Activated CD8-positive, alpha-beta T cell treated with anti-CD3 and anti-CD28 coated beads for 36 hours (primary cell): ENCODE measurements at regions not wholly inside any gene's neighbourhood (a gene's known extent, or its start where the extent isn't known, plus 50 kb on each side); places are given as distances from the start of the nearest gene placed in this dataset.

Experiments used
- ATAC-seq: fragments of 200-7000 bp; cut with Tn5 transposase; one replicate; pipeline ENCODE4 v1.10.0; 2021; ENCODE audit warnings: mild to moderate bottlenecking, moderate library complexity
- CTCF ChIA-PET: fragments of 350-600 bp; sonication (Branson Sonifier 250); formaldehyde crosslinking; loops from one replicate; lab custom pipeline; 2021; ENCODE audit warnings: antibody characterized with exemption; lab: Charles Lee
- POLR2A ChIA-PET: fragments of 350-600 bp; sonication (Branson Sonifier 250); formaldehyde crosslinking; loops from one replicate; lab custom pipeline; 2021; ENCODE audit warnings: antibody characterized with exemption; lab: Charles Lee
- DNase-seq: peaks from one replicate; pipeline ENCODE4 v3.0.0-alpha.2; 2020
- H3K27ac Mint-ChIP-seq: one replicate; pipeline ENCODE4 v1.8.0; 2021; ENCODE audit warnings: mild to moderate bottlenecking, mixed read lengths
- H3K27me3 Mint-ChIP-seq: one replicate; pipeline ENCODE4 v1.8.0; 2021; ENCODE audit warnings: mixed read lengths
- H3K36me3 Mint-ChIP-seq: one replicate; pipeline ENCODE4 v1.8.0; 2021; ENCODE audit warnings: low read depth, mixed read lengths
- H3K4me1 Mint-ChIP-seq: one replicate; pipeline ENCODE4 v1.8.0; 2021; ENCODE audit warnings: low read depth, mixed read lengths
- H3K4me3 Mint-ChIP-seq: one replicate; pipeline ENCODE4 v1.8.0; 2021; ENCODE audit warnings: mild to moderate bottlenecking, moderate library complexity, mixed read lengths
- H3K9me3 Mint-ChIP-seq: one replicate; pipeline ENCODE4 v1.8.0; 2021; ENCODE audit warnings: mixed read lengths
- CTCF ChIP-seq: fragments of 200-600 bp; IDR thresholded peaks from one replicate; pipeline ENCODE4 v1.8.0; 2022; ENCODE audit warnings: antibody characterized with exemption, mild to moderate bottlenecking
- intact Hi-C: fragments of 100-400 bp; cut with micrococcal nuclease; formaldehyde crosslinking; loops from one replicate; pipeline ENCODE4 v1.10.0; 2022

- ChIA-PET CTCF (no interaction called here), POLR2A (no interaction called here)
- no peak overlapping the region for H3K27ac Mint-ChIP-seq
- intact Hi-C loops, result no loop called here
- H3K4me1 Mint-ChIP-seq, result no peaks in the 10 kb centered on the region
- no peaks in the 10 kb centered on the region for H3K36me3 Mint-ChIP-seq
- DNase-seq (no peak), ATAC-seq (no peak)
- H3K27me3 Mint-ChIP-seq, result no peaks in the 10 kb centered on the region
- no peak overlapping the region for H3K4me3 Mint-ChIP-seq
- peaks cover 2% of the 10 kb centered on the region for H3K9me3 Mint-ChIP-seq
- TF ChIP-seq CTCF, result no peak
These were observed 268.2 kb downstream of the SH3GL2 start for GRCh38 chr9:17846948-17847655.

DNA sequence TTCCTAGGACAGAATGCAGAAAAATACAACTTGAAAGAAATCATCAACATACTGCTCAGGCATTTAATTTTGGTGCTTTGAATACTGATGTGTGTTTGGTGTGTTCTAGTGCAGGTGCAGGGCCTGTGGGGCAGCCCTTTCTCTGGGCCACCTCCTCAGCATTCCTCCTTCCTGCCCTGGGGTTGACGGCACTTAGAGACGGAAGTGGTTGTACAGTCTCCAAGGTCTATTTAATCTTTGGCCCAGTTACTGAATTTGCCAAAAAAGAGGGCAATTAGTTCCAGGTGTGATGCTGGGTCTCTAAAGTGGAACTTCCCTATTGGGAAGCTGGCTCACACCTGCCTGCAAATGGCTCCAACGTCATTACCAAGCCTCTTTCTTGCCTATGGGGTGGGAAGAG, 269.0 kb downstream of the SH3GL2 start:
- CTCF ChIA-PET, result no interaction called here
- DNase-seq (no peak), ATAC-seq (no peak)
- Mint-ChIP-seq H3K4me3 (no peak overlapping the region), H3K27me3 (no peaks in the 10 kb centered on the region), H3K4me1 (no peaks in the 10 kb centered on the region), H3K27ac (no peak overlapping the region), H3K36me3 (no peaks in the 10 kb centered on the region), H3K9me3 (peaks cover 2% of the 10 kb centered on the region)
- TF ChIP-seq CTCF, result no peak
- POLR2A ChIA-PET, result no interaction called here
- intact Hi-C loops, result no loop called here

GRCh38 chr9:17852108-17852507, 273.2 kb downstream of the SH3GL2 start:
- H3K36me3 Mint-ChIP-seq, result no peaks in the 10 kb centered on the region
- ATAC-seq (no peak), DNase-seq (no peak)
- intact Hi-C loops, result no loop called here
- ChIA-PET CTCF (no interaction called here), POLR2A (no interaction called here)
- no peak overlapping the region for H3K27ac Mint-ChIP-seq
- no peak overlapping the region for H3K4me3 Mint-ChIP-seq
- H3K27me3 Mint-ChIP-seq, result no peaks in the 10 kb centered on the region
- no peak for TF ChIP-seq CTCF
- H3K4me1 Mint-ChIP-seq, result no peaks in the 10 kb centered on the region
- no peaks in the 10 kb centered on the region for H3K9me3 Mint-ChIP-seq

DNA sequence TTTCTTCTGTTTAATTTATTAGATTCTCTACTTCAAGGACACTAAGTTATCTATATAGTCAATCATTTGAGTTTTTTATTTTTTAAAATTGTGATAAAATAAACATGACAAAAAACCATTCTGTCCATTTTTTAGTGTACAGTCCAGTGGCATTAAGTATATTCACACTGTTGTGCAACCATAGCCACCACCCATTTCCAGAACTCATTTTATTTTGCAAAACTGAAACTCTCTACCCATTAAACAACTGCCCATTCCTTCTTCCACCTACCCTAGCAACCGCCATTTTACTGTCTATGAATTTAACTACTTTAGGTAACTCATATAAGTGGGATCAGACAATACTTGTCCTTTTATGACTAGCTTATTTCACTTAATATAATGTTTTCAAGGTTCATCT, 275.6 kb downstream of the SH3GL2 start:
- ChIA-PET POLR2A (no interaction called here), CTCF (no interaction called here)
- DNase-seq (no peak), ATAC-seq (no peak)
- H3K27me3 Mint-ChIP-seq, result no peaks in the 10 kb centered on the region
- H3K27ac Mint-ChIP-seq, result no peak overlapping the region
- no peaks in the 10 kb centered on the region for H3K4me1 Mint-ChIP-seq
- no peak for TF ChIP-seq CTCF
- intact Hi-C loops, result no loop called here
- no peak overlapping the region for H3K4me3 Mint-ChIP-seq
- H3K9me3 Mint-ChIP-seq, result no peaks in the 10 kb centered on the region
- H3K36me3 Mint-ChIP-seq, result no peaks in the 10 kb centered on the region

- Mint-ChIP-seq H3K9me3 (no peaks in the 10 kb centered on the region), H3K27me3 (no peaks in the 10 kb centered on the region), H3K36me3 (no peaks in the 10 kb centered on the region), H3K4me1 (no peaks in the 10 kb centered on the region), H3K4me3 (no peak overlapping the region), H3K27ac (no peak overlapping the region)
- CTCF ChIA-PET, result no interaction called here
- DNase-seq, result no peak
- no peak for TF ChIP-seq CTCF
- no peak for ATAC-seq
- POLR2A ChIA-PET, result no interaction called here
- intact Hi-C loops, result no loop called here
These were observed 278.1 kb downstream of the SH3GL2 start for GRCh38 chr9:17856995-17857394.
